ENCODE measurements at regions not wholly inside any gene's neighbourhood (a gene's known extent, or its start where the extent isn't known, plus 50 kb on each side); places are given as distances from the start of the nearest gene placed in this dataset.

- Histone ChIP-seq H3K27me3 (ENCODE audit: control insufficient read depth, insufficient read depth, low read length, poor library complexity, severe bottlenecking) (no peaks in the 10 kb centered on the region), H3K27ac (ENCODE audit: low read depth, low read length) (no peak overlapping the region), H3K4me1 (ENCODE audit: control insufficient read depth, insufficient read depth, low read length) (no peaks in the 10 kb centered on the region), H3K36me3 (ENCODE audit: control insufficient read depth, insufficient read depth, low read length) (no peaks in the 10 kb centered on the region), H3K9me3 (ENCODE audit: control insufficient read depth, low read length) (no peaks in the 10 kb centered on the region), H3K4me3 (ENCODE audit: low read length) (no peak overlapping the region), H3K9ac (ENCODE audit: extremely low read depth, low read length, poor library complexity, severe bottlenecking) (no peak overlapping the region)
- H3K27me3 Mint-ChIP-seq (ENCODE audit: insufficient read depth) = no peaks in the 10 kb centered on the region
- no peaks in the 10 kb centered on the region for H3K36me3 Mint-ChIP-seq (ENCODE audit: low read depth)
- H3K27ac Mint-ChIP-seq = no peak overlapping the region
- DNase-seq = no peak
- no CpG with 5 or more reads among the region's 1 CpG for WGBS, 2 experiments (ENCODE audit: insufficient coverage in 1 of 2, insufficient read length in 1 of 2)
- no peak overlapping the region for H3K4me3 Mint-ChIP-seq
- H3K4me1 Mint-ChIP-seq = no peaks in the 10 kb centered on the region
- no peak for TF ChIP-seq CTCF (conservative IDR thresholded peaks at IDR 0.05)
- H3K9me3 Mint-ChIP-seq = peaks cover 2% of the 10 kb centered on the region
Observed at GRCh38 chr6:71375676-71376075, 87.1 kb downstream of the OGFRL1 start.

DNA sequence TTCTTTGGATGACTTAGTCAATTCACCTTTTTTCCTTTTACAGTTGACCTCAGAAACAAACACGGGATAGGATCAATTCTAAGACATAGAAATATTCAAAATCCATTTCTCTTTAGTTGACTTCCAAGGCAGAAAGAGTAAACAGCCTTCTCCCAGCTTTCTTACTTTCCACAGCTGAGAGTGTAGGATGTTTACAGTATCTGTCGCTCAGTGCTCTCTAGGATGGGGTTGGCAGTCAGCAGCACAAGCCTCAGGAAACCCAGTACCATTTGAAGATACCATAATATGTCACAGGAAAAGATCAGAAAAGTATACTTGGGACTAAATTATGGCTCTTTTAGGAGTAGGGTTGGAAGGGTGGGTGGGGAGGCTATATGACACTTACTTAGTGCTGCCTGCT is 88.2 kb downstream of the OGFRL1 start:
- H3K9me3 ChIP-seq (ENCODE audit: control insufficient read depth, low read length) = no peaks in the 10 kb centered on the region
- no peak for DNase-seq
- TF ChIP-seq CTCF (conservative IDR thresholded peaks at IDR 0.05) = no peak
- WGBS, 2 experiments (ENCODE audit: insufficient coverage in 1 of 2, insufficient read length in 1 of 2) = 86 to 100% methylated on average over 1 to 2 of the region's 2 CpGs
- H3K4me1 Mint-ChIP-seq = no peaks in the 10 kb centered on the region
- H3K27ac Mint-ChIP-seq = no peak overlapping the region
- no peaks in the 10 kb centered on the region for H3K36me3 Mint-ChIP-seq (ENCODE audit: low read depth)
- H3K9me3 Mint-ChIP-seq = peaks cover 2% of the 10 kb centered on the region
- no peak overlapping the region for H3K4me3 Mint-ChIP-seq
- H3K4me3 ChIP-seq (ENCODE audit: low read length) = no peak overlapping the region
- no peaks in the 10 kb centered on the region for H3K27me3 ChIP-seq (ENCODE audit: control insufficient read depth, insufficient read depth, low read length, poor library complexity, severe bottlenecking)
- no peaks in the 10 kb centered on the region for H3K36me3 ChIP-seq (ENCODE audit: control insufficient read depth, insufficient read depth, low read length)
- no peaks in the 10 kb centered on the region for H3K27me3 Mint-ChIP-seq (ENCODE audit: insufficient read depth)
- no peak overlapping the region for H3K9ac ChIP-seq (ENCODE audit: extremely low read depth, low read length, poor library complexity, severe bottlenecking)
- H3K27ac ChIP-seq (ENCODE audit: low read depth, low read length) = no peak overlapping the region
- H3K4me1 ChIP-seq (ENCODE audit: control insufficient read depth, insufficient read depth, low read length) = no peaks in the 10 kb centered on the region

DNA sequence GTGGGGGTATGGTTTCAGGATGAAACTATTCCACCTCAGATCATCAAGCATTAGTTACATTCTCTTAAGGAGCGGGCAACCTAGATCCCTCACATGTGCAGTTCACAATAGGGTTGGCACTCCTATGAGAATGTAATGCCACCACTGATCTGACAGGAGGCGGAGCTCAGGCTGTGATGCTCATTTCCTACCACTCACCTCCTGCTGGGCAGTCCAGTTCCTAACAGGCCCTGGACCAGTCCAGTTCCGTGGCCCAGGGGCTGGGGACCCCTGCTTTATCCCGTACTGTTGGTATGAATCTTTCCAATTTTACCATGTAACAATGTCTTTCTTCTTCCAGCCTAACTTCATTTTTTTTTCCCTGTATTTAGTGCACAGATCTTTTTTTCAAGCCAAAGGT is 94.9 kb downstream of the OGFRL1 start:
- no peaks in the 10 kb centered on the region for H3K9me3 Mint-ChIP-seq
- Histone ChIP-seq H3K9me3 (ENCODE audit: control insufficient read depth, low read length) (no peaks in the 10 kb centered on the region), H3K27ac (ENCODE audit: low read depth, low read length) (no peak overlapping the region), H3K36me3 (ENCODE audit: control insufficient read depth, insufficient read depth, low read length) (no peaks in the 10 kb centered on the region), H3K4me1 (ENCODE audit: control insufficient read depth, insufficient read depth, low read length) (no peaks in the 10 kb centered on the region), H3K9ac (ENCODE audit: extremely low read depth, low read length, poor library complexity, severe bottlenecking) (no peak overlapping the region), H3K4me3 (ENCODE audit: low read length) (no peak overlapping the region), H3K27me3 (ENCODE audit: control insufficient read depth, insufficient read depth, low read length, poor library complexity, severe bottlenecking) (peaks cover 13% of the 10 kb centered on the region)
- WGBS, 2 experiments (ENCODE audit: insufficient coverage in 1 of 2, insufficient read length in 1 of 2) = 78 to 89% methylated on average over 1 to 4 of the region's 4 CpGs
- no peak overlapping the region for H3K4me3 Mint-ChIP-seq
- no peak for DNase-seq
- no peaks in the 10 kb centered on the region for H3K27me3 Mint-ChIP-seq (ENCODE audit: insufficient read depth)
- peaks cover 5% of the 10 kb centered on the region for H3K4me1 Mint-ChIP-seq
- no peak overlapping the region for H3K27ac Mint-ChIP-seq
- no peak for TF ChIP-seq CTCF (conservative IDR thresholded peaks at IDR 0.05)
- H3K36me3 Mint-ChIP-seq (ENCODE audit: low read depth) = no peaks in the 10 kb centered on the region
